ENCODE measurements at regions not wholly inside any gene's neighbourhood (a gene's known extent, or its start where the extent isn't known, plus 50 kb on each side); places are given as distances from the start of the nearest gene placed in this dataset.
"Not testable (repeated sequence)": the region's sequence is repeated elsewhere in the genome, so short reads cannot be mapped to it uniquely, and the experiment has no call there.

DNA sequence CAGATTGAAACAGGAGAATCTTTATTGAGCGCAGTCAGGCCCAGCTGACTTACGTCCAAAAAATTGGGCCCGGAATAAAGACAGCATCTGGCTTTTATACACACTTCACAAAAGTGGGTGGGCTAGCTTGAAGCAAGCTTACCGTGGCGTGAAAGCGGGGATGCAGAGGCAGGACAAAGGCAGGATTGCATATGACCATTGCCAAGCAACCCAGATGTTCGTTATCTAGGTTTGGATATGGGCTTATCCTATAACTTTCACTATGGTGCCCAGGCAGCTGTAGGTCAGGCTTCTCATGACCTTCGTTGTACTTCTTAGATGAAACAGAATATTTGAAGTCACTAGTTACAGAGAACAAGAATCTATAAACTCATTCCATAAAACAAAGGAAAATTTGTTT, 1575.6 kb upstream of the RAG2 start:
- DNase-seq (ENCODE audit: low read depth in 4 of 4, low spot score in 1 of 4), result no peak

GRCh38 chr11:38169286-38169685, 1571.2 kb upstream of the RAG2 start:
- no peak for DNase-seq (ENCODE audit: low read depth in 4 of 4, low spot score in 1 of 4)

GRCh38 chr11:38163526-38163925, 1565.5 kb upstream of the RAG2 start:
- DNase-seq (ENCODE audit: low read depth in 4 of 4, low spot score in 1 of 4), result no peak

DNA sequence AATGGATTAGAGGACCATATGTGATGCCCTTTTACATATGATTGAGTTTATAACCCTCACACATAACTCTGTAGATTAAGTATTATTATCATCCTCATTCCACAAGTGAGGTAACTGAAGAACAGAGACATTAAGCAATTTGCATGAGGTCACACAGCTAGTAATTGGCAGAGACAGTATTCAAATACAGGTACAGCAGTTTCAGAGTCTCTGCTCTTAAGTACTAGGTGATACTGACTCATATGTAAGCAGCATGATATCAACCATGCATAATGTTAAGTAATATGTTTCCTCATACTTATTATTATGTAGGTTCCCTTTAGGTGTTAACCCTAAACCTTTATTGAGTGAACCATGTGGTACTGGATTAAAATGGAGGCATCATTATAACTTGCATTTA, 1562.4 kb upstream of the RAG2 start:
- DNase-seq (ENCODE audit: low read depth in 4 of 4, low spot score in 1 of 4), result no peak

DNA sequence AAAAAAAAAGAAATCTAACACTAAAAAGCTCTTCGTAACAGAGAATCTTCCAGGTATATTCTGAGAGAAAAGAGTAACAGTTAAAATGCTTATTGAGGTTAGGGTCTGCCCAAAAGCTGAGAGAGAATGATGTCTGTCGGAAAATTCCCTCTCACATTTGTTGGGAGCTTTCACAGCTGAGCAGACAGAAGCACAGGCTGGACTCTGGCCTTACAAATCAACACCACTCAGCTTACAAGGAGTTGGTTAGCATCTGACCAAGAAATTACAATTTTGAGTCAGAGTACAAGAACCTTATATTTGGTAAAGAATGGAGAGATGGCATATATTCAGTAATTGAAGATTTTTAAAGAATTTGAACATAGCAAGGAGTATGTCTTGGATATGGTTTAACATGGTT, 1561.0 kb upstream of the RAG2 start:
- no peak for DNase-seq (ENCODE audit: low read depth in 4 of 4, low spot score in 1 of 4)

DNA sequence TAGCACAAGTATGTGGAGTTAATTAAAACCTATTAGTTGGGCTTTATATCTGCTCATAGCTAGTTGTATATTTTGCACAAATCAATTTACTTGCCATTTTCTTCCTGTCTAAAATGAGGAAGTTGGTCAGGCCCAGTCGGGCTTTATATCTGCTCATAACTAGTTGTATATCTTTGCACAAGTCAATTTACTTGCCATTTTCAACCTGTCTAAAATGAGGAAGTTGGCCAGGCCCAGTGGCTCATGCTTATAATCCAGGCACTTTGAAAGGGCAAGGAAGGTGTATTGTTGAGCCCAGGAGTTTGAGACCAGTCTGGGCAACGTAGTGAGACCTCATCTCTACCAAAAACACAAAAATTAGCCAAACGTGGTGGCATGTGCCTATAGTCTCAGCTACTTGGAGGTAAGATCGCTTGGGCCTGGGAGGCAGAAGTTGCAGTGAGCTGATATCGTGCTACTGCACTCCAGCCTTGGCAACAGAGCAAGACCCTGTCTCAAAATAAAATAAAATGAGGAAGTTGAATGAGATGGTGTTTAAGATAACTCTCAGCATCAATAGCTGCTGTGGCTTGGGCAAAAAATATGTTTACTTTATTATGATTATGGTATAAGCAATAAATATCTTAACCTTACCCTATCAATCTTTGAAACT, 1558.6 kb upstream of the RAG2 start:
- DNase-seq (ENCODE audit: low read depth in 4 of 4, low spot score in 1 of 4), result no peak

DNA sequence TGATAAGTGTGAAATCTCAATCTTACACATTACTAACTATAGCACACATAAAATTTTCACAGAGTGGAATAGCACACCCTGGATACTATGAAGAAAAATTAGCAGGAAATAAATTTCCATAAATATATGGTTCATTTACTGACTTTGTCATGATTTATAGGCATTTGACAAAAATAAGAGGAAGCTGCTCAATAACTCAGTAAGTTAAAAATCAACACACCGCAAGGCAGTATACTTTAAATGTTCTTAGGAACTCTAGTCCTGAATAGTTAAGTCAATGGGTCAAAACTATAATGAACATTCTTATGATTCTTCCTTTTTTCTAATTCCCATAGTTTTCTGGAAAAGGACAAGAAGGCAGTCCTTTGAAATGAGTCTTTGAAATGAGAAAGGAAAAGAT, 1557.8 kb upstream of the RAG2 start:
- DNase-seq (ENCODE audit: low read depth in 4 of 4, low spot score in 1 of 4), result no peak

DNA sequence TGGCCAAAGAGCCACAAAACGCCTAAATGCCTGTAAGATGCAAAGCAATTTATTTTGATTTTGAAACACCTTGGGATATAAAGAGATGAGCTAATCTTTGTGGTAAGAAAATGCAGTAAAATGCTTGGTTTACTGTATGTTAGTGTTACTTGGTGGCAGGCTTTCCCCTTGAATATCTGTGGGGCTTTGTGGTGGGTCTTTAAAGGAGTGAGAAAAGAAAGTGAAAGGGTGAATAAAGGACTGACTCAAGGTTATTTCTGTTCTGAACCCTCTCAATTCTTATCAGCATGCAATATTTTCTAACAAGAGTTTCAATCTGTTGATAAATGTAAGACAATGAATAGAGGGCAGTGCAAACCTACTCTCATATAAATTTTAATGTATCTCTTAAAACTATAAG, 1555.9 kb upstream of the RAG2 start:
- no peak for DNase-seq (ENCODE audit: low read depth in 4 of 4, low spot score in 1 of 4)

GRCh38 chr11:38143852-38144251, 1545.8 kb upstream of the RAG2 start:
- DNase-seq (ENCODE audit: low read depth in 4 of 4, low spot score in 1 of 4), result no peak

- DNase-seq (ENCODE audit: low read depth in 4 of 4, low spot score in 1 of 4), result no peak
Measured at GRCh38 chr11:38138972-38139371, 1540.9 kb upstream of the RAG2 start.

- DNase-seq (ENCODE audit: low read depth in 4 of 4, low spot score in 1 of 4), result no peak
Measured at GRCh38 chr11:38136887-38137286, 1538.9 kb upstream of the RAG2 start.

- no peak for DNase-seq (ENCODE audit: low read depth in 4 of 4, low spot score in 1 of 4)
Measured at GRCh38 chr11:38131535-38131934, 1533.5 kb upstream of the RAG2 start.

- DNase-seq (ENCODE audit: low read depth in 4 of 4, low spot score in 1 of 4), result no peak
Measured at GRCh38 chr11:38130976-38131375, 1532.9 kb upstream of the RAG2 start.

DNA sequence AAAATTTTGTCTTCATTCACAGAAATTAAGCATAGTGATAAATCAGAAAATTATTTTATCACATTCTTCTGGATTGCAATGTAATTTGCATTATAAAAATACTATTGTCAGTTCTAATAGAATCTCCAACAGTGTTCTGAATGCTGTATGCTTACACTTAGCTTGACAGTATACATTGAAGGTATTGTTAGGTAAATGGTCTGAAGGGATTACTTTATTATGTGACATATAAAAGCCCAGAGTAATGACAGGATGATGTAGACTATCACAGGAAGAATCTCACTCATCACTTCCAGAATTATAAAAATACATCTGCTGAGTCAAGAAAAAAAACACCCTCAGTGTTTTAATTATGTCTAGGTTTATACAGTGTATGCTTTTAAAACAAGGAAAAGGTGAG, 1532.5 kb upstream of the RAG2 start:
- DNase-seq (ENCODE audit: low read depth in 4 of 4, low spot score in 1 of 4), result no peak

GRCh38 chr11:38123673-38124072, 1525.6 kb upstream of the RAG2 start:
- no peak for DNase-seq (ENCODE audit: low read depth in 4 of 4, low spot score in 1 of 4)

DNA sequence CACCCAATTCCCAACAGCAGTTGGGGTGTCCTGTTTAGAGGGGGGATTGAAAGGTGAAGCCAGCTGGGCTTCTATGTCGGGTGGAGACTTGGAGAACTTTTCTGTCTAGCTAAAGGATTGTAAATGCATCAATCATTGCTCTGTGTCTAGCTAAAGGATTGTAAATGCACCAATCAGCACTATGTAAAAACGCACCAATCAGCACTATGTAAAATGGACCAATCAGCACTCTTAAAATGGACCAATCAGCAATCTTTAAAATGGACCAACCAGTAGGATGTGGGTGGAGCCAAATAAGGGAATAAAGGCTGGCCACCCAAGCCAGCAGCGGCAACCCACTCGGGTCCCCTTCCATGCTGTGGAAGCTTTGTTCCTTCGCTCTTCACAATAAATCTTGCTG, 1518.6 kb upstream of the RAG2 start:
- DNase-seq (ENCODE audit: low read depth in 4 of 4, low spot score in 1 of 4), result not testable (repeated sequence)

DNA sequence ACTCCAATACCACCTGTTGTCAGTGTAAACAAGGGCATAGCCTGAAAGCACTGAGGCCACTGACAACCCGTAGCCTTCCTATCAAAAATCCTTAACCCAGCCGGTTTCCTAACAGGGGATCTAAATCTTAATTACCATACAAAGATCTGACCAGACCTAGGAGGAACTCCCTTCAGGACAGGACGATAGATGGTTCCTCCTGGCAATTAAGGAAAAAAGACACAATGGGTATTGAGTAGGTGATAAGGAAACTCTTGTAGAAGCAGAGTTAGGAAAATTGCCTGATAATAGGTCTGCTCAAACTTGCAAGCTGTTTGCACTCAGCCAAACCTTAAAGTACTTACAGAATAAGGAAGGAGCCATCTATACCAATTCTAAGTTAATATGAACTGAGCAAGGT, 1517.3 kb upstream of the RAG2 start:
- DNase-seq (ENCODE audit: low read depth in 4 of 4, low spot score in 1 of 4), result not testable (repeated sequence)

- DNase-seq (ENCODE audit: low read depth in 4 of 4, low spot score in 1 of 4), result no peak
Measured at GRCh38 chr11:38100836-38101462, 1502.9 kb upstream of the RAG2 start.

- DNase-seq (ENCODE audit: low read depth in 4 of 4, low spot score in 1 of 4), result no peak
Measured at GRCh38 chr11:38095268-38095667, 1497.2 kb upstream of the RAG2 start.

DNA sequence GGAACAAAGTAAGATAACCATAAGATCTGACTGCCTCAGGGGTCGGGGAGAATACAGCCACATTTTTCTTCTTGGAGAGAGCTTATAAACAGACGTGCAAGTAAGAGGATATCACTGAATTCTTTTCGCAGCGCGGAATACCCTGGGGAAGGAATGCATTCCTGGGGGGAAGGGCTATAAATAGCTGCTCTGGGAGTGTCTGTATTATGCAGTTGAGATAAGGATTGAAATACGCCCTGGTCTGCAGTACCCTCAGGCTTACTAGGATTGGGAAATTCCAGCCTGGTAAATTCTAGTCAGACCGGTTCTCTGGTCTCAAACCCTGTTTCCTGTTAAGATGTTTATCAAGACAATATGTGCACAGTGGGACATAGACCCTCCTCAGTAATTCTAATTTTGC, 1491.7 kb upstream of the RAG2 start:
- DNase-seq (ENCODE audit: low read depth in 4 of 4, low spot score in 1 of 4), result no peak

DNA sequence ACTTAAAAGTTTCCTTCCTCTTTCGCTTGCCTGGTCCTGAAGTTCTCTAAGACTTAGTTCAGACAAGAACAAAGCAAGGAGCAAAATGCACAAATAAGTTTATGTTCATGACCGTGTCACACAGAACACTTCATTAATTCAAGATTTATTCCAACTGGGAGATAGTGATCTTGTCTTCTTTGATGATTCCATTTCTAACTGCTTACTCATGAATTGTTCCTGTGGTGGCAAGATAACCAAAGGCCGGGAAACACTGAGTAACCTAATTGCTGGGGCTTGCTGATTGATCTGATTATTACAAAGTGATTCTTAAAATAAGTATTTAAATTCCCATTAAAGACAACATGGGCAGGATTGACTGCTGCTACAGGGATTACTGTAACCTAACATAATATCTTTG, 1462.9 kb upstream of the RAG2 start:
- DNase-seq (ENCODE audit: low read depth in 4 of 4, low spot score in 1 of 4), result no peak

- DNase-seq (ENCODE audit: low read depth in 4 of 4, low spot score in 1 of 4), result no peak
Measured at GRCh38 chr11:38060136-38060535, 1462.1 kb upstream of the RAG2 start.

DNA sequence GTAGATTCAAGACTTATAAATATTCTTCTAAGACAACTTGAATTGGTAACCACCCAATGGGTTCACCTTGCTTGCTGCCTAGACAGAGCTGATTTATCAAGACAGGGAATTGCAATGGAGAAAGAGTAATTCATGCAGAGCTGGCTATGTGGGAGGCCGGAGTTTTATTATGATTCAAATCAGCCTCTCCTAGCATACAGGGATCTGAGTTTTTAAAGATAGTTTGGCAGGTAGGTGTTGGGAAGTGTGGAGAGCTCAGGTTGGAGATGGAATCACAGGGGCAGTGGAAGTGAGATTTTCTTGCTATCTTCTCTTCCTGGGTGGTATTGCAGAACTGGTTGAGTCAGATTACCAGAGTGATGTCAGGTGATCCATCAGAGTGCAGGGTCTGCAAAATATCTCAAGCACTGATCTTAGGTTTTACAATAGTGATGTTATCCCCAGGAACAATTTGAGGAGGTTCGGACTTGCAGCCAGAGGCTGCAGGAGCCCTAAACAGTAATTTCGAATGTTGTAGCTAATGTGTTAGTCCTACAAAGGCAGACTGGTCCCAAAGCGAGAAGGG, 1448.6 kb upstream of the RAG2 start:
- no peak for DNase-seq (ENCODE audit: low read depth in 4 of 4, low spot score in 1 of 4)

All from stimulated activated CD4-positive, alpha-beta T cell treated with anti-CD3 and anti-CD28 coated beads, Interleukin-1b, Interleukin-23, amount 100 ng/mL, for 24 hours (primary cell).